ENCODE measurements at regions not wholly inside any gene's neighbourhood (a gene's known extent, or its start where the extent isn't known, plus 50 kb on each side); places are given as distances from the start of the nearest gene placed in this dataset.

DNA sequence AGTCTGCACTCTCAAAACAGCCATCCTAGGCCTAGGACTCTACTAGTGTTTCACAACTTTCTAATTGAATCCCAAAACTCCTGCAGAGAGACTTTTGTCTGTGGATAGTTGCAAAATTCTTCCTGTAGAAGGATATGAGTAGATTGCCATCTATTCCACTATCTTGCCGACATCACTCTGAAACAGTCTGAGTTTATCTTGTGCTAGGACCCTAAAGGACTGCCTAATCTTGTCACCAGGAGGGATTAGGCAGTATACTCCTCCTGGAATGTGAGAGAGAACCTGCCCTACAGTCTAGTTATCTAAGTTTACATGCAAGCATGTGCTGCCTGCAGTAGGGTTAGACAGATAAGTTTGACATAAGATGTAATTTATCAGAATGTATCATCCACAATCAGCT, 1646.6 kb upstream of the PCDH7 start:
- DNase-seq (ENCODE audit: low read depth) = no peak
- TF ChIP-seq, protein P1, sequence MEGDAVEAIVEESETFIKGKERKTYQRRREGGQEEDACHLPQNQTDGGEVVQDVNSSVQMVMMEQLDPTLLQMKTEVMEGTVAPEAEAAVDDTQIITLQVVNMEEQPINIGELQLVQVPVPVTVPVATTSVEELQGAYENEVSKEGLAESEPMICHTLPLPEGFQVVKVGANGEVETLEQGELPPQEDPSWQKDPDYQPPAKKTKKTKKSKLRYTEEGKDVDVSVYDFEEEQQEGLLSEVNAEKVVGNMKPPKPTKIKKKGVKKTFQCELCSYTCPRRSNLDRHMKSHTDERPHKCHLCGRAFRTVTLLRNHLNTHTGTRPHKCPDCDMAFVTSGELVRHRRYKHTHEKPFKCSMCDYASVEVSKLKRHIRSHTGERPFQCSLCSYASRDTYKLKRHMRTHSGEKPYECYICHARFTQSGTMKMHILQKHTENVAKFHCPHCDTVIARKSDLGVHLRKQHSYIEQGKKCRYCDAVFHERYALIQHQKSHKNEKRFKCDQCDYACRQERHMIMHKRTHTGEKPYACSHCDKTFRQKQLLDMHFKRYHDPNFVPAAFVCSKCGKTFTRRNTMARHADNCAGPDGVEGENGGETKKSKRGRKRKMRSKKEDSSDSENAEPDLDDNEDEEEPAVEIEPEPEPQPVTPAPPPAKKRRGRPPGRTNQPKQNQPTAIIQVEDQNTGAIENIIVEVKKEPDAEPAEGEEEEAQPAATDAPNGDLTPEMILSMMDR (conservative IDR thresholded peaks at IDR 0.05; ENCODE audit: low read depth, low read length) = no peak
- no peak overlapping the region for H3K4me3 ChIP-seq (ENCODE audit: low read depth, low read length)

DNA sequence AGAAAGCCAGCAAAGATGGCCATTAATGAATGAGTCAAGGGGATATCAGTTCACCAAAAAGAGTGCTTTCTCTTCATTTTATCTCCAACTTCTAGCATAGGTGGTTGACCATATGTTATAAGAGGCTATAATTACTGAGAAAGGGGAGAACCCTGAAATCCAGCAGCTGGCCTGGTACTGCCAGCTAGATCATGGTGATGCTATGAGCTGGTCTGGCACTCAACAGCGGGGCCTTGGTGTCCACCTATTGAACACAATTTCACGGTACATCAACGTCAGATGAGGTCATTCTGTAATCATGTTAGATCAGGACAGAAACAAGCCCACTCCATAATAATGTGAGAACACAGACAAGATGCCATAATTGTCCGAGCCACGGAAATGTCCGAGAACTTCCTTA, 1644.8 kb upstream of the PCDH7 start:
- DNase-seq (ENCODE audit: low read depth) = no peak
- TF ChIP-seq, protein P1 (conservative IDR thresholded peaks at IDR 0.05; ENCODE audit: low read depth, low read length) = no peak
- no peak overlapping the region for H3K4me3 ChIP-seq (ENCODE audit: low read depth, low read length)

DNA sequence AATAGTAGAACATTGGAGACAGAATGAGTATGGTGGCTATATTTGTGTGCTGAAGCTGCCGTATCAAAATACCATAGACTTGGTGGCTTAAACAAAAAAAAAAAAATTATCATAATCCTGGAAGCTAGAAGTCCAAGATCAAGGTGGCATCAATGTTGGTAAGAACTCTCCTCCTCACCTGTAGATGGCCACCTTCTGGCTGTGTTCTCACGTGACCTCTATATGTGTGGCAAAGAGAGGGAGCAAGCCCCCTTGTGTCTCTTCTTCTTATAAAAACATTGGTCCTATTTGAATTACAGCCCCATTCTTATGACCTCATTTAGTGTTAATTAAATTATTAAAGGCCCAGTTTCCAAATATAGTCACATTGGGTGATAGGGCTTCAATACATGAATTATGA, 1640.9 kb upstream of the PCDH7 start:
- no peak overlapping the region for H3K4me3 ChIP-seq (ENCODE audit: low read depth, low read length)
- TF ChIP-seq, protein P1 (conservative IDR thresholded peaks at IDR 0.05; ENCODE audit: low read depth, low read length) = no peak

DNA sequence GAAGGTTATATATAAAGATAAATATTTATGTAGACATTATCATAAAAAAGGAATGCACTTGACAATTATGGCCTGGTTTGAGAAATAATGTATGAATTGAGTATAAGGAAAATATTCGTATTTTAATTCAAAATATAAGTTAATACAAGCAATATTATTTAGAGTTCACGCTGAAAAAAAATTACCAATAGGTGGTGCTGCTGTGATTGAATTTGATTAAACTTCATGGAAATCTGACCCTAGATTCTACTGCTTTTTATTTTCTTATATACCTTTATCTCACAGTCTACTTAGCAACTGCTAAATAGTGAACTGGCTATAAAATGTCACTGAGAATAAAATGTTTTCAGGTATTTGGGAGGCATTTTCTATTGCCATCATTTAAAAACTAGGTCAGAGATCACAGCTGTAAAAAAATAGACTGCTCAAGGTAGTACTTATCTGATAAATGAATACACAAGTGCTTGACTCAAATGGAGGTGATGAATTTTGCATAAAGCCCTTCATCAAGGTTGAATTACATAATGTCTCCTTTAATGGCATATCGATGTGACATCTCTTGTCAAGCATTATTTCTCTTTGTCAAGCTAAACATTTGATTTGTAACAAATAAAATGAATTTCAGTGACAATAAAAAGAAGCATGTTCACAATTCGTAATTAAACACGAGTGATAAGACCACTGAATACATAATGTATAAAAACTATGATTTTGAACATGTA, 1638.8 kb upstream of the PCDH7 start:
- DNase-seq (ENCODE audit: low read depth) = peak; percentile 17
- H3K4me3 ChIP-seq (ENCODE audit: low read depth, low read length) = no peak overlapping the region
- TF ChIP-seq, protein P1 (conservative IDR thresholded peaks at IDR 0.05; ENCODE audit: low read depth, low read length) = peak; percentile 23

More for the DNA sequence above, 1640.9 kb upstream of the PCDH7 start:
- no peak for DNase-seq (ENCODE audit: low read depth)

DNA sequence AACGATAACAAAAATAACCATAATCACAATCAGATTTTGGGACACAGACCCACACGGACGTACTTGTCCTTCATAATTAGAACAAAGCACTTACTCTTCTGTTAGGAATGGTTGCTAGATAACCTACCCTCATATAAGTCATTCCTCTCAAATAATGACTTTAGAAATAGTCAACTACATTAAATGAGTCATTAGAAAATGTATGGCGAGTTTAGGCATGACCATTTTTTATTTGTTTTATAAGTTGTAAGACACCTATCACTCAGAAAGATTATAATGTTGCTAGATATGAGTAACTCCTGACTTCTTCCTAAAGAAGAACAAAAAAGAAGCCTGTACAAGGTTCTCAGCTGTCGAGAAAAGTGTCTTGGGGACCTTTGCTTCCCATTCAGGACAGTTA, 1637.5 kb upstream of the PCDH7 start:
- TF ChIP-seq, protein P1 (conservative IDR thresholded peaks at IDR 0.05; ENCODE audit: low read depth, low read length) = no peak
- H3K4me3 ChIP-seq (ENCODE audit: low read depth, low read length) = no peak overlapping the region
- no peak for DNase-seq (ENCODE audit: low read depth)

DNA sequence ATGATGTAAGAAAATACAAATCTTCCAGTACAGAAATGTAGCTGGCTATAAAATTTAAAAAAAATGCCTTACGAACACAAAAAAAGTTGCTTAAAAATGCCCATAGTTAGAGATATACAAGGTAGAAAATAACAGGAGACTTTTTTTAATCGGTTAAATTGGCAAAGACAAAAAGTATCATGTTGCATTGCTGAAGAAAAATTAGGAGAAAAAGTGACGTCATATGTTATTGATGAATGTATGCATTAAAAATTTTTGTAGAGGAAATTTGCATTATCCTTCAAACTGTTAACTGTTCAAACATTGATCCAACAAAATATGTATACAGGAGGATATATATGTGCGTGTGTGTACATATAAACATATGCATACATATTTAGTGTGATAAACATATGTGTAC, 1634.4 kb upstream of the PCDH7 start:
- TF ChIP-seq, protein P1 (conservative IDR thresholded peaks at IDR 0.05; ENCODE audit: low read depth, low read length) = no peak
- DNase-seq (ENCODE audit: low read depth) = no peak

DNA sequence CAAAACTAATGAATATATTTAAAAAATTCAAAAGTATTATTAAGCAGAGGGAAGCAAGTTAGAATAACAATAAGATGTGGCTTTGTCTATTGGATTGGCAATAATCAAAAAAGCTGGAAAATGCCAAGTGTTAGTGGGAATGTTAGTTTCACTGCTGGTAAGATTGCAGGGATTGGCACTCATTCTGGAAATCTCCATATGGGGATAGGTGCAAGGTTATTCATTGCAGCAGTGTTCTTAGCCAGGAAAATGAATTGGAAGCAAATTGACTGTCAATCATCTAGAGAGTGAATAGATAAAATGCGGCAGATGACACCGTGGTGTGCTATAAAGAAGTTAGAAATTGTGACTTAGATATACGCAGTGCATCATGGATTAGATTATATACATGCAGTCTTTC, 1615.5 kb upstream of the PCDH7 start:
- DNase-seq (ENCODE audit: low read depth) = no peak
- no peak overlapping the region for H3K4me3 ChIP-seq (ENCODE audit: low read depth, low read length)
- TF ChIP-seq, protein P1 (conservative IDR thresholded peaks at IDR 0.05; ENCODE audit: low read depth, low read length) = no peak

More for the DNA sequence above, 1634.4 kb upstream of the PCDH7 start:
- H3K4me3 ChIP-seq (ENCODE audit: low read depth, low read length) = no peak overlapping the region
